HPDE6-E6E7 (cell line): ENCODE measurements at regions not wholly inside any gene's neighbourhood (a gene's known extent, or its start where the extent isn't known, plus 50 kb on each side); places are given as distances from the start of the nearest gene placed in this dataset.
"Not testable (repeated sequence)": the region's sequence is repeated elsewhere in the genome, so short reads cannot be mapped to it uniquely, and the experiment has no call there.

Experiments used
- DNase-seq: peaks from one replicate; pipeline ENCODE4 v3.0.0; 2011; ENCODE audit warnings: missing footprints; ENCODE audit errors: extremely low spot score

- no peak for DNase-seq
Measured at GRCh38 chr10:118914629-118915028, 114.9 kb upstream of the NANOS1 start.

- no peak for DNase-seq
Measured at GRCh38 chr10:118915161-118915560, 114.4 kb upstream of the NANOS1 start.

DNA sequence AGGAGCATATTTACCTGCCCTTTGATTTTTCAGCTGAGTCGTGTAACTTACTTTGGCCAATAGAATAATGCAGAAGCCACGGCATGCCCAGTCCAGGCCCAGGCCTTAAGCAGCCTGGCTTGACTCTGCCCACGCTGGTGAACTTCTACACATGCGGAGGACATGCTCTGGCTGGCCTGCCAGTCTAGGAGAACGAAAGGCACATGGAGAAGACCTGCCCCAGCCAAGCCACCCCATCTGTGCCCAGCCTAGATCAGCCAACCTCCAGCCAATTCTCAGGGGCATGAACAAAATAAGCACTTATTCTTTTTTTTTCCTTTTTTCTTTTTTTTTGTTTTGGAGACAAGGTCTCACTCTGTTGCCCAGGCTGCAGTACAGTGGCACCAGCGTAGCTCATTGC, 112.7 kb upstream of the NANOS1 start:
- no peak for DNase-seq

DNA sequence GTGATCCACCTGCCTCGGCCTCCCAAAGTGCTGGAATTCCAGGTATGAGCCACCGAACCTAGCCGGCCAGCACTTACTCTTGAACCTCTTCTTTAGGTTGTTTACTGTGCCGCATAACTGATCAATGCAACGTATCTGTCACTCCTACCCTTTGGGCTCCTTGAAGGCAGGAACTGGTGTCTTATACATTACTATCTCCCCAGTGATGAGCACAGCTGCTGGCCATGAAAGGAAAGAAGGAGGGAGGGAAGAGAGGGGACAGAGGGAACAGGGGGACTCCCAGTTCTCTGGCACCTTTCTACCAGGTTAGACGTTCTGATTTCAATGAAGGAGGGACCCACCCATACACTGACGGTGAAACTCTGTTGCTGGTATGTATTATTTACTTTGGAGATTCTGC, 111.8 kb upstream of the NANOS1 start:
- no peak for DNase-seq

DNA sequence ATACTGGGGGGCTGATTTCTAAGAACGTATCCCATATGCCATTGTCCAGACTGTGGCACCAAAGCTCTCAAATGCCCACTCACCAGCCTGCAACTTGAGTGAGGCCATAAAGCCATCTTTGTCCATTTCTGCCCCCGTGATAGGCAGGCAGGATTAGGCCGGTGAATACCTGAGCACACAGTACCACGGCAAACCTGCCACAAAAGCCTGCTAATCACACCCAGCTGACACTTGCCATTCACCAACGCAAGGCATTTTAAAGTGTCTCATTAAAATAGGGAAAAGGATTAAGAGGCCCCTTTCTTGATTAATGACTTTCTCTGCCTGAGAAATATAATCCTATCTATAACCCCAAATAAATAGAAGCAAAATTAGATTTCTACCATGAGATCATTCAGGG, 111.4 kb upstream of the NANOS1 start:
- DNase-seq, result no peak

DNA sequence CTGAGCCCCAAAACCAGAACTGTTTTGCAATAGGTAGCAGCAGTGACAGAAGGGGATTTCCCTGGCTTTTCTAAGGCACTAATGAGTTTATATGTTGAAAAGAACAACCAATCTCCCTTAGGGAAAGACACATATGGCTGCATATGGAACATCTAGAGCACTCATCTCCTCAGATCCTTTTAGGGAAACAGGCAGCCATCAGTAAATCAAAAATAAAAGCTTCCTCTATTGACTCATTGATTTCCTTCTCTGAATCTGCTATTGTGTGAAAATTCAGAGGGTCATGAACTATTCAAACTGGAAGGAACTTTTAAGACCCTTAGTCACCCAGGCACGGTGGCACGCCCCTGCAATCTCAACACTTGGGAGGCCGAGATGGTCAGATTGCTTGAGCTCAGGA, 110.9 kb upstream of the NANOS1 start:
- no peak for DNase-seq

DNA sequence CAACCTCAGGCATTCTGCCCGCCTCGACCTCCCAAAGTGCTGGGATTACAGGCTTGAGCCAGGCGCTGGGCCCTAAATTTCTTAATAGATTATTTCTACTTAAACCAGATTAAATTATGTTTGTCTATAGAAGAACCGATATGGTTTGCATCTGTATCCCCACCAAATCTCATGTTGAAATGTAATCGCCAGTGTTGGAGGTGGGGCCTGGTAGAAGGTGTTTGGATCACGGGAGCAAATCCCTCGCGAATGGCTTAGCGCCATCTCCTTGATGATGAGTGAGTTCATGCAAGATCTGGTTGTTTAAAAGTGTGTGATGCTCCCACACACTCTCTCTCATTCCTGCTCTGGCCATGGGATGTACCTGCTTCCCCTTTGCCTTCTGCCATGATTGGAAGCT, 109.3 kb upstream of the NANOS1 start:
- no peak for DNase-seq

DNA sequence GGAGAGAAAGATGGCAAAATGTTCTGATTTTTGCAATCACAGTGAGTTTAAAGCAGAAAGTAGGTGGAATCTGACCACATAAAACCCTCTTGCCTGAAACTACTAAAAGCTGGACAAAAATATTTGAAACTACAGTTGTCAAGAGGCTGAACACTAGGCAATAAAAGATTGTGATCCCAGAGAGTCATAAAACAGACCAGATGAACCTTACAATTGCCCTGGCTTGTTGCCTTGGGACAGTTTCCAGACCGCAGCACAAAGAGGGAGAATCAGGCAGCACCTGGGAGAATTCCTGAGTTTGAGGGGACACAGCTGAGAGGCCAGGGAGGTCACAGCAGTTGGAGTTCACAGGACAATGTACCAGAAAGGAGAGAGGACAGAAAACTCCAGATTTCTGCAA, 107.3 kb upstream of the NANOS1 start:
- no peak for DNase-seq

GRCh38 chr10:118922972-118923371, 106.5 kb upstream of the NANOS1 start:
- no peak for DNase-seq

DNA sequence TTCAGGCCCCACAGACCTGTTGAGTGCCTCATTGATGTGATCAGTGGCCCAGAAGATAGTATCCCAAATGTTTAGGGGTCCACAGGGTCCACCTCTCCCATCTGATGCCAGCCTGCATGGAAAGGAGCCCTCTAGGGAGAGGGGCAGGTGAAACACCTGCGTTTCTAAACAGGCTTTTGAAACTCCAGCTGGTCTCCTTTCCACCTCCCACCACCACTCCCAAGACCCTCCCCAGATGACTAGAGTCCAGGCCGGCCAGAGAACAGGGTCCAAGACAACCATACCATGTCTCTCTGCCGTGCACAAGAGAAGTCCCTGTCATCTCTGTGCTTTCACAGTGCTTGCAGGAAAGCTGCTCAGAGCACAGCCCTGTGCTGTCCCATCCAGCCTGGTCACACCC, 105.0 kb upstream of the NANOS1 start:
- no peak for DNase-seq

DNA sequence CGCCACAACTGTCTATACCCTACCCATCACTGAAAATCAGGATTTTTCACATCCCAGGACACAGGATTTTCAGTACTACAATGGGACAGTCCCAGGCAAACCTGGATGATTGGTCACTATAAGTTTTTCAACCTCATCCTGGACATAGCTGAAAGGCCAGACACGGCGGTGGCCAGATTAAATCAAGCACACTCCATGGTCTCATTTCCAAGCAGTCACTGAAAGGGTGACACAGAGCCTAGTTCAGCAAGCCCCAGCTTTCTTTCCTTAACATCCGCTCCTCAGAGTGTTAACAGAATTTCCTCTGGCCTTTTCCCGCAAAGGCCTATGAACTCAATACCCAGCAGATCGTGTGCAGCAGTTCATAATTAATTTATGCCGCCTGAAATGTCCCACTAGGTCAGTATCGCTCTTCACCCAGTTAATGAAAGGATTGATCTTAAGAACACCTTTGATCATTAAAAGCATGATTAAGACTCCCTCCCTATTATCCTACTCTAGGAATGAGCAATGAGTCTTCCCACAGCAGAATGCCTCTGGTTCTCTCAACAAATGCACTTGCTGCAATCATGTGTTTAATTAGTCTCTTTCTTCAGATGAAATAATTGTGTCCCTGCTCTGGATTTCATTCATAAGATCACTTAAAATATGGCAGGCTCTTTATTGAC, 104.0 kb upstream of the NANOS1 start:
- no peak for DNase-seq

- no peak for DNase-seq
Measured at GRCh38 chr10:118926072-118926417, 103.5 kb upstream of the NANOS1 start.

DNA sequence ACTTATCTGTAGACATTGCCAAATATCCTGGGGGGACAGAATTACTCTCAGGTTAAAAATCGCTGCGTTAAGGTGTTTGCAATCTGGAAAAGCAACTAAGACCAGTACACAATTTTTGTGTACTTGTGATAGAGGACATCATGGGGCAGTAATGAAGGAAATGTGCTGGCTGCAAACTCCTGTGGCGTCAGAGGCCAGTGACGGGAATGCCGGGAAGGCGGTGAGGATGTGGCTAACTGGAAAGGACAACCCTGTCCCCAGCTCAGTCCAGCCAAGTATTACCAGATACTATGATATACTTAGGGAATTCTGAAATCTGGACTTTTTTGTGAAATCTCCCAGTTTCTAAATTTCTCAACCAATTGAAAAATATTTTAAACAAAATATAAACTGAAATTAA, 103.1 kb upstream of the NANOS1 start:
- no peak for DNase-seq

DNA sequence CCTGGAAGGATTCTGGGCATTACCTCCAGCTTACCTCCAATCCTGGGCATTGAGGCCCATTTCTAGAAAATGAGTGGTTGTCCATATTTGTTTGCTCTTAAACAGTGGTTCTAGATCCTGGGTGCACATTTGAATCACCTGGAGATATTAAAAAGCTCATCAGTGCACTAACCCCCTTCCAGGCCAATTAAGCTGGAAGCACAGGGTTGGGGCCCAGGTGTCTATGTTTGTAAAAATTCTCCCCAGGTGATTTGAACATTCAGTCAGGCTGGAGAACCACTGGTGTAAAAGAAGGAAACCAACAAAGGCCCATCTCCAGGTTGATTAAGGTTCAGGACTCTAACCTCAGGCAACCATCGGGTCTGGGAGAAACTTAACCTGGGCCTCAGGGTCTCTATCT, 102.6 kb upstream of the NANOS1 start:
- DNase-seq, result no peak

DNA sequence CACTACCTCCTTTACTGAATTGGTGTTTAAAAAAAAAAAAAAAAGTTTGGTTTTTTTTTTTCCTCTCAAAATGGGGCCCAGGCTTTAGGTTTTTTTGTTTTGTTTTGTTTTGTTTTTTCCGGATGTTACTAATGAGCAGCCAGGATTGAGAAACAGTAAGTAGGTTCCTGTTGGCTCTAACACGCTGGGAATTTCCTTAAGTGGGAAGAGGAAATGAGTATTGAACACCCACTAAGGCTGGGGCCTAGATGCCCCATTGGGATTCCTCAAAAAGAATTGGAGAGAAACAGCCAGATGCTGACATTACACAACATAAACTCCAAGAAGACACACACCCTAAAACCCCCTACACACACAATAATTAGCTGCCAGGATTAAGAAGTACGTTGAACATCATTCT, 102.2 kb upstream of the NANOS1 start:
- no peak for DNase-seq

DNA sequence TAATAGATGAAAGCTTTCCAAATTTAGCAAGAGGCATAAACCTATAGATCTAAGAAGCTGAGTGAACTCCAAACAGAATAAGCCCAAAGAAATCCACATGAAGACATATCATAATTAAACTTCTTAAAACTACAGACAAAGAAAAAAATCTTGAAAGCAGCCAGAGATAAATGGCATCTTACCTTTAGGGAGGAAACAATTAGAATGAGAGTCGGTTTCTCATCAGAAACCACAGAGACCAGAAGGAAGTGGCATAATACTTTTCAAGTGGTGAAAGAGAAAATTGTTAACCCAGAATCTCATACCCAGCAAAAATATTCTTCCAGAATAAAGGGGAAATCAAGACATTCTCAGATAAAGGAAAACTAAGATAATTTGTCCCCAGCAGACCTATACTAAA, 98.9 kb upstream of the NANOS1 start:
- no peak for DNase-seq

- no peak for DNase-seq
Measured at GRCh38 chr10:118931436-118931835, 98.1 kb upstream of the NANOS1 start.

- DNase-seq, result not testable (repeated sequence)
Measured at GRCh38 chr10:118932154-118932553, 97.4 kb upstream of the NANOS1 start.

GRCh38 chr10:118937226-118937625, 92.3 kb upstream of the NANOS1 start:
- no peak for DNase-seq

DNA sequence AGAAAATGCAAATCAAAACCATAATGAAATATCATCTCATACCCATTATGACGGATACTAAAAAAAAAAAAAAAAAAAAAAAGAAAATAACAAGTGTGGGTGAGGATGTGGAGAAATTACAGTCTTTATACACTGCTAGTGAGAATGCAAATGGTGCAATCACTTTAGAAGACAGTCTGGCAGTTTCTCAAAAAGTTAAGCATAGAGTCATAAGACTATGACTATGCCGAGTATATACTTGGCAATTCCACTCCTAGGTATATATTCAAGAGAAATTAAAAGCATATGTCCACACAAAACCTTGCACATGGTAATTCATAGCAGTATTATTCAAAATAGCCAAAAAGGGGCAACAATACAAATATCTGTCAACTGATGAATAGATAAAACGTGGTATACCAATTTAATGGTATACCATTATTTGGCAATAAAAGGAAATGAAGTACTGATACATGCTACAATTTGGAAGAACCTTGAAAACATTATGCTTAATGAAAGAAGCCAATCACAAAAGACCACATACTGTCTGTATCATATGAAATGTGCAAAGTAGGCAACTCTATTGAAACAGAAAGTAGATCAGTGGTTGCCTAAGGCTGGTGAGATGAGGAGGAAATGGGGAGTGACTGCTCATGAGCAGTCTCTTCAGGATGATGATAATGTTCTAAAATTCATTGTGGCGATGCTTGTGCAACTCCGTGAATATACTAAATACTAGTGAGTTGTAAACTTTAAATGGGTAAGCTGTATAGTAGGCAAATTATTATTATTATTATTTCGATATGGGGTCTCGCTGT, 90.1 kb upstream of the NANOS1 start:
- no peak for DNase-seq

- no peak for DNase-seq
Measured at GRCh38 chr10:118940386-118940785, 89.1 kb upstream of the NANOS1 start.

- DNase-seq, result no peak
Measured at GRCh38 chr10:118943253-118943652, 86.3 kb upstream of the NANOS1 start.

- no peak for DNase-seq
Measured at GRCh38 chr10:118944959-118945633, 84.4 kb upstream of the NANOS1 start.
